Duodenal mucosa (tissue), 2 donors: ENCODE measurements at regions not wholly inside any gene's neighbourhood (a gene's known extent, or its start where the extent isn't known, plus 50 kb on each side); places are given as distances from the start of the nearest gene placed in this dataset.

Experiments used
- H3K27ac ChIP-seq: one replicate; pipeline ENCODE4 v1.7.0; 2013; ENCODE audit warnings: low read depth, low read length
- H3K27me3 ChIP-seq, 2 donors: one replicate each; pipeline ENCODE4 v1.7.0; 2013; ENCODE audit warnings: low read length in 2 of 2, control low read depth in 1 of 2; ENCODE audit not compliant: insufficient read depth in 2 of 2, control insufficient read depth in 1 of 2
- H3K36me3 ChIP-seq, 2 donors: one replicate each; pipeline ENCODE4 v1.7.0; 2013; ENCODE audit warnings: low read length in 2 of 2, control low read depth in 1 of 2; ENCODE audit not compliant: insufficient read depth in 2 of 2, control insufficient read depth in 1 of 2
- H3K4me1 ChIP-seq, 2 donors: one replicate each; pipeline ENCODE4 v1.7.0; 2013; ENCODE audit warnings: low read length in 2 of 2, control low read depth in 1 of 2; ENCODE audit not compliant: insufficient read depth in 2 of 2, control insufficient read depth in 1 of 2
- H3K4me3 ChIP-seq, 2 donors: one replicate each; pipeline ENCODE4 v1.7.0; 2013; ENCODE audit warnings: low read length in 2 of 2, low read depth in 1 of 2
- H3K9ac ChIP-seq, 2 donors: one replicate each; pipeline ENCODE4 v1.7.0; 2013; ENCODE audit warnings: low read length in 2 of 2, low read depth in 1 of 2
- H3K9me3 ChIP-seq, 2 donors: one replicate each; pipeline ENCODE4 v1.7.0; 2013; ENCODE audit warnings: low read length in 2 of 2, control low read depth in 1 of 2; ENCODE audit not compliant: control insufficient read depth in 1 of 2

- Histone ChIP-seq H3K36me3 (no peaks in the 10 kb centered on the region), H3K4me3 (no peak overlapping the region), H3K9me3 (no peaks in the 10 kb centered on the region), H3K4me1 (no peaks in the 10 kb centered on the region), H3K9ac (no peak overlapping the region), H3K27me3 (no peaks in the 10 kb centered on the region), H3K27ac (no peak overlapping the region)
Observed at GRCh38 chr1:101379950-101380349, 143.1 kb downstream of the S1PR1 start.

- Histone ChIP-seq H3K4me1 (no peaks in the 10 kb centered on the region), H3K4me3 (no peak overlapping the region), H3K27me3 (no peaks in the 10 kb centered on the region), H3K27ac (no peak overlapping the region), H3K9ac (no peak overlapping the region), H3K36me3 (no peaks in the 10 kb centered on the region), H3K9me3 (no peaks in the 10 kb centered on the region)
Observed at GRCh38 chr1:101382135-101382534, 145.3 kb downstream of the S1PR1 start.

- H3K9ac ChIP-seq, result no peak overlapping the region
- H3K4me3 ChIP-seq, result no peak overlapping the region
- H3K9me3 ChIP-seq, result no peaks in the 10 kb centered on the region
- no peaks in the 10 kb centered on the region for H3K4me1 ChIP-seq
- H3K36me3 ChIP-seq, result no peaks in the 10 kb centered on the region
- no peak overlapping the region for H3K27ac ChIP-seq
- no peaks in the 10 kb centered on the region for H3K27me3 ChIP-seq
Observed at GRCh38 chr1:101388904-101389546, 152.2 kb downstream of the S1PR1 start.

GRCh38 chr1:101389547-101389929, 152.7 kb downstream of the S1PR1 start:
- Histone ChIP-seq H3K27me3 (no peaks in the 10 kb centered on the region), H3K9ac (no peak overlapping the region), H3K36me3 (no peaks in the 10 kb centered on the region), H3K4me3 (no peak overlapping the region), H3K27ac (no peak overlapping the region), H3K4me1 (no peaks in the 10 kb centered on the region), H3K9me3 (no peaks in the 10 kb centered on the region)

GRCh38 chr1:101392552-101392951, 155.7 kb downstream of the S1PR1 start:
- Histone ChIP-seq H3K4me1 (no peaks in the 10 kb centered on the region), H3K27me3 (no peaks in the 10 kb centered on the region), H3K4me3 (no peak overlapping the region), H3K27ac (no peak overlapping the region), H3K9me3 (no peaks in the 10 kb centered on the region), H3K9ac (no peak overlapping the region), H3K36me3 (no peaks in the 10 kb centered on the region)

GRCh38 chr1:101394041-101394440, 157.2 kb downstream of the S1PR1 start:
- H3K4me1 ChIP-seq, result no peaks in the 10 kb centered on the region
- H3K27ac ChIP-seq, result no peak overlapping the region
- H3K27me3 ChIP-seq, result no peaks in the 10 kb centered on the region
- no peaks in the 10 kb centered on the region for H3K9me3 ChIP-seq
- no peak overlapping the region for H3K4me3 ChIP-seq
- H3K36me3 ChIP-seq, result no peaks in the 10 kb centered on the region
- no peak overlapping the region for H3K9ac ChIP-seq

GRCh38 chr1:101399222-101399621, 162.4 kb downstream of the S1PR1 start:
- H3K4me1 ChIP-seq, result no peaks in the 10 kb centered on the region
- H3K27ac ChIP-seq, result no peak overlapping the region
- no peak overlapping the region for H3K4me3 ChIP-seq
- no peaks in the 10 kb centered on the region for H3K27me3 ChIP-seq
- H3K9ac ChIP-seq, result no peak overlapping the region
- no peaks in the 10 kb centered on the region for H3K36me3 ChIP-seq
- H3K9me3 ChIP-seq, result no peaks in the 10 kb centered on the region

GRCh38 chr1:101406271-101406670, 169.5 kb downstream of the S1PR1 start:
- H3K9ac ChIP-seq, result no peak overlapping the region
- H3K36me3 ChIP-seq, result no peaks in the 10 kb centered on the region
- no peaks in the 10 kb centered on the region for H3K4me1 ChIP-seq
- no peaks in the 10 kb centered on the region for H3K27me3 ChIP-seq
- no peaks in the 10 kb centered on the region for H3K9me3 ChIP-seq
- no peak overlapping the region for H3K4me3 ChIP-seq
- no peak overlapping the region for H3K27ac ChIP-seq

GRCh38 chr1:101406681-101407080, 169.9 kb downstream of the S1PR1 start:
- Histone ChIP-seq H3K27me3 (no peaks in the 10 kb centered on the region), H3K27ac (no peak overlapping the region), H3K9me3 (no peaks in the 10 kb centered on the region)

GRCh38 chr1:101407505-101408211, 170.8 kb downstream of the S1PR1 start:
- H3K9ac ChIP-seq, result no peak overlapping the region
- H3K4me3 ChIP-seq, result no peak overlapping the region
- no peaks in the 10 kb centered on the region for H3K4me1 ChIP-seq
- no peaks in the 10 kb centered on the region for H3K27me3 ChIP-seq
- no peaks in the 10 kb centered on the region for H3K36me3 ChIP-seq
- no peak overlapping the region for H3K27ac ChIP-seq
- no peaks in the 10 kb centered on the region for H3K9me3 ChIP-seq

More at GRCh38 chr1:101406681-101407080, 169.9 kb downstream of the S1PR1 start:
- Histone ChIP-seq H3K36me3 (no peaks in the 10 kb centered on the region), H3K9ac (no peak overlapping the region), H3K4me3 (no peak overlapping the region), H3K4me1 (no peaks in the 10 kb centered on the region)
